OCI-LY7 (cell line): ENCODE measurements at regions not wholly inside any gene's neighbourhood (a gene's known extent, or its start where the extent isn't known, plus 50 kb on each side); places are given as distances from the start of the nearest gene placed in this dataset.

Experiments used
- BruUV-seq: library from RNA; stranded (reverse); fragments of 400-500 nt; replicated peaks from 2 replicates; lab custom pipeline; 2021; lab: Mats Ljungman, UMichigan
- CTCF ChIA-PET: fragments of 300-600 bp; sonication (Branson Sonifier 250); formaldehyde crosslinking; loops from one replicate; lab custom pipeline; 2022; ENCODE audit warnings: antibody characterized with exemption; ENCODE audit not compliant: unreplicated experiment; lab: Charles Lee
- POLR2A ChIA-PET: fragments of 300-600 bp; sonication (Branson Sonifier 250); formaldehyde crosslinking; loops from one replicate; lab custom pipeline; 2022; ENCODE audit warnings: antibody characterized with exemption; lab: Charles Lee
- DNase-seq: peaks from one replicate; pipeline ENCODE4 v3.0.0-alpha.2; 2015; ENCODE audit warnings: low spot score
- H2AFZ ChIP-seq: fragments of 200-600 bp; sonication (generic), shearing (Covaris generic); 2 replicates; pipeline ENCODE4 v1.6.1; 2014; ENCODE audit warnings: mild to moderate bottlenecking, antibody characterized with exemption, low read length, moderate library complexity
- H3K27ac ChIP-seq: fragments of 200-600 bp; sonication (generic); 2 replicates; pipeline ENCODE4 v1.5.1; 2014; ENCODE audit warnings: mixed run types, low read depth, mild to moderate bottlenecking, moderate library complexity, low read length, inconsistent platforms; ENCODE audit not compliant: poor library complexity, severe bottlenecking
- H3K36me3 ChIP-seq: fragments of 200-600 bp; sonication (generic); 2 replicates; pipeline ENCODE4 v1.6.1; 2014; ENCODE audit warnings: mild to moderate bottlenecking, antibody characterized with exemption, low read length, moderate library complexity, mixed read lengths; ENCODE audit not compliant: insufficient read depth
- H3K4me1 ChIP-seq: fragments of 200-600 bp; sonication (generic); 2 replicates; pipeline ENCODE4 v1.5.1; 2014; ENCODE audit warnings: mild to moderate bottlenecking, low read length; ENCODE audit not compliant: insufficient read depth, poor library complexity, severe bottlenecking
- H3K4me2 ChIP-seq: fragments of 200-600 bp; sonication (generic); 2 replicates; pipeline ENCODE4 v1.6.1; 2014; ENCODE audit warnings: mild to moderate bottlenecking, low read length
- H3K4me3 ChIP-seq: fragments of 200-600 bp; sonication (generic); 2 replicates; pipeline ENCODE4 v1.5.1; 2014; ENCODE audit warnings: mild to moderate bottlenecking, low read depth, low read length; ENCODE audit not compliant: poor library complexity, severe bottlenecking
- H3K79me2 ChIP-seq: fragments of 200-600 bp; sonication (generic); 2 replicates; pipeline ENCODE4 v1.6.1; 2016; ENCODE audit warnings: low read depth, mild to moderate bottlenecking, low read length, moderate library complexity, mixed read lengths; ENCODE audit not compliant: insufficient read depth
- H3K9me2 ChIP-seq: fragments of 200-600 bp; sonication (generic); 2 replicates; pipeline ENCODE4 v1.6.1; 2016; ENCODE audit warnings: mild to moderate bottlenecking, low read length, mixed read lengths; ENCODE audit not compliant: insufficient read depth
- H3K9me3 ChIP-seq: fragments of 200-600 bp; sonication (generic); 2 replicates; pipeline ENCODE4 v1.6.1; 2014; ENCODE audit warnings: mild to moderate bottlenecking, mixed run types, low read length, mixed read lengths
- H4K20me1 ChIP-seq: fragments of 200-600 bp; sonication (generic); 2 replicates; pipeline ENCODE4 v1.6.1; 2014; ENCODE audit warnings: mild to moderate bottlenecking, antibody characterized with exemption, low read length, moderate library complexity, mixed read lengths; ENCODE audit not compliant: insufficient read depth
- EZH2phosphoT487 ChIP-seq: fragments of 200-600 bp; sonication (generic); IDR thresholded peaks from 2 replicates; pipeline ENCODE4 v1.6.1; 2018; ENCODE audit warnings: low read depth, borderline replicate concordance, mild to moderate bottlenecking, mixed run types, antibody characterized with exemption, low read length, moderate library complexity, mixed read lengths
- intact Hi-C: fragments of 100-400 bp; cut with micrococcal nuclease; formaldehyde crosslinking; loops from one replicate; pipeline ENCODE4 v1.10.0; 2022; ENCODE audit not compliant: unreplicated experiment
- TF ChIP-seq, protein P1 (sequence below): fragments of 200-600 bp; sonication (generic); conservative IDR thresholded peaks from 2 replicates; pipeline ENCODE4 v1.5.1; 2014; ENCODE audit warnings: mild to moderate bottlenecking, antibody characterized with exemption, low read length, moderate library complexity, mixed read lengths

DNA sequence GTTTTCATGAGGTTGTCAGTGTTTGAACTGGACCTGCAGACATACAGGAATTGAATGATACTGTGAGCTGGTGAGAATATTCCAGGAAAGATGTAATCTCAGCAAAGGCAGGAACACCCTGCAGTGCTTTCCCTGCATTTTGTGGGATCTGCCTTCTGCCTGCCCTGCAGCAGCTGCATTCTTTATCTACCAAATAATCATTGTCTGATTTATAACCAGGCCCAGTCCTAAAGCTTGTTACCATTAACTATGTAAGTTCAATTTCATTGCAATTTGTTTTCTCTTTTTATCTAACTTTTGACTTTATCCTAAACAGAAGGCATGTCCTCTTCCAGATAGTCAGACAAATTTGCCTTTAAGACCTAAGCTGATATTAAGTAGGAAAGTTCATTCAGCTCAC, 99.8 kb upstream of the NOCT start:
- DNase-seq, result no peak
- Histone ChIP-seq H3K36me3 (no peaks in the 10 kb centered on the region), H3K4me1 (no peaks in the 10 kb centered on the region), H3K4me3 (no peak overlapping the region), H2AFZ (no peak overlapping the region), H4K20me1 (no peaks in the 10 kb centered on the region), H3K79me2 (no peaks in the 10 kb centered on the region), H3K9me3 (no peaks in the 10 kb centered on the region), H3K27ac (no peak overlapping the region), H3K9me2 (no peaks in the 10 kb centered on the region), H3K4me2 (no peak overlapping the region)
- no TSS peak for BruUV-seq
- TF ChIP-seq, protein P1, sequence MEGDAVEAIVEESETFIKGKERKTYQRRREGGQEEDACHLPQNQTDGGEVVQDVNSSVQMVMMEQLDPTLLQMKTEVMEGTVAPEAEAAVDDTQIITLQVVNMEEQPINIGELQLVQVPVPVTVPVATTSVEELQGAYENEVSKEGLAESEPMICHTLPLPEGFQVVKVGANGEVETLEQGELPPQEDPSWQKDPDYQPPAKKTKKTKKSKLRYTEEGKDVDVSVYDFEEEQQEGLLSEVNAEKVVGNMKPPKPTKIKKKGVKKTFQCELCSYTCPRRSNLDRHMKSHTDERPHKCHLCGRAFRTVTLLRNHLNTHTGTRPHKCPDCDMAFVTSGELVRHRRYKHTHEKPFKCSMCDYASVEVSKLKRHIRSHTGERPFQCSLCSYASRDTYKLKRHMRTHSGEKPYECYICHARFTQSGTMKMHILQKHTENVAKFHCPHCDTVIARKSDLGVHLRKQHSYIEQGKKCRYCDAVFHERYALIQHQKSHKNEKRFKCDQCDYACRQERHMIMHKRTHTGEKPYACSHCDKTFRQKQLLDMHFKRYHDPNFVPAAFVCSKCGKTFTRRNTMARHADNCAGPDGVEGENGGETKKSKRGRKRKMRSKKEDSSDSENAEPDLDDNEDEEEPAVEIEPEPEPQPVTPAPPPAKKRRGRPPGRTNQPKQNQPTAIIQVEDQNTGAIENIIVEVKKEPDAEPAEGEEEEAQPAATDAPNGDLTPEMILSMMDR, result no peak
- TF ChIP-seq EZH2phosphoT487, result no peak
- ChIA-PET CTCF (no interaction called here), POLR2A (interaction anchor here (1.0 kb wide), 2 partner anchors 9 to 22 kb away, joined by 4 to 5 read pairs; no protein-coding TSS in a partner anchor)
- intact Hi-C loops, result no loop called here

DNA sequence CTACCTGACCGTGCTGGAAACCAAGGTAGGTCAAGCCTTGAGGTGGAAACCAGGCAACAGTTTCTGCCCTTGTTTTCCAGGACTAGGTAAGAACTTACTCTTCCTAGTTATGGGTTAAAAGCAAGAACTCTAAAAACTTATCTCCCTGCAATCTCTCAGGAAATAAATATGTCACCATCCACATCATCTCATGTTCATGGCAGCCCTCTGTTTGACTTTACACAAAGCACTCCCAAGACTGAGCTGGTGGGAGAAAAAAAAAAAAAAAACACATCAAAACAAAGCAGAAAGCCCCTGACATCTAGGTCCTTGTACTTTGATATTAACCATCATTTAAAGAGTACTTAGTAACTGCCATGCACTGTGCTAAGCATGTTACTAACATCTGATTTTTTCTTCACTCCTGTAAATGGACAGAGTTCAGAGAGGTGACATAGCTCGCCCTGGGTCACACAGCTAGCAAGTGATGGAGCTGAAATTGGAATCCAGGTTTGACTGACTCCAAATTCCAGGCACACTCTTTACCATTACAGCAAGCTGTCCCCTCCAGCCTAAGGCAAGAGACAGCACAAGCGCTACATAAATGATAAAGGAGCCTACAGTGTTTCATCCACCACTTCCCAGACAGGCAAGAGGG, 102.8 kb upstream of the NOCT start:
- Histone ChIP-seq H3K4me1 (no peaks in the 10 kb centered on the region), H3K36me3 (no peaks in the 10 kb centered on the region), H4K20me1 (no peaks in the 10 kb centered on the region), H3K9me3 (no peaks in the 10 kb centered on the region), H3K4me2 (no peak overlapping the region), H3K4me3 (no peak overlapping the region), H2AFZ (no peak overlapping the region), H3K79me2 (no peaks in the 10 kb centered on the region), H3K27ac (no peak overlapping the region), H3K9me2 (no peaks in the 10 kb centered on the region)
- intact Hi-C loops, result no loop called here
- ChIA-PET CTCF (no interaction called here), POLR2A (no interaction called here)
- DNase-seq, result no peak
- no TSS peak for BruUV-seq
- TF ChIP-seq EZH2phosphoT487, result no peak
- TF ChIP-seq, protein P1, result no peak

DNA sequence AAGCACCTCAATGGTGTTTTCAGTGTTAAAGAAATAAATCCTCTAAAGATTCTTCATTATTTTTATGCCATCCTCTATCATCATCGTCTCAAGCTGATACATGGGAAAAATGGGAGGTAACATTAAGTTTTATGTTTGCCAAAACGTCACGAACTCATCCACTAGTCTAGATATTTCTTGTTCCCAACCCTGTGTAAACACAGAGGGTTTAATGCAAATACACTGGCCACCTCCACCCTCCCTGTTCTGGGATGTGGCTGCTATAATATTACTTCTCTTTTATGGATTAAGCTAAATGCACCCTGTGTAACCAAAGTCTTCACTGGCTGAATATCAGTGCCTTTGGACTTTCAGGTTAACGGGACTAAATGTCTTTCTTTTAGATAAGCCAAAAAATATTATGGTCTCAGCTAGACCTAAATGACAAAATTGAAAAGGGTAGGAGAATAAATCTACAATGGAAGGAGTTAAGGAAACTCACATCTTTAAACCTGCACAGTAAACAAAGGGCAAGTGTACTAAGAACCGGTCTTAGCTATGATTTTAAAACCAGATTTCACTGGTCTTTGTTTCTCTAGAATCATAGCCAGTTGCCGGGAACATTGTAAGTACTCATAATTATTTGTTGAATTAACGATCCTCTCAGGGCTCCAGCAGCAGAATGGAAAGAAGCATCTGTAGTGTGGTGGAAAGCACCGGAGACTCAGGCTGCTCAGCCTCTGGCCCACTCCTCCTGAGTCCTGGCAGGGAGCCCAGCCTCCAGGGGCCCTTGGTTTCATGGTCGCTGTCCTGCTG, 103.5 kb upstream of the NOCT start:
- no peak for TF ChIP-seq EZH2phosphoT487
- TF ChIP-seq, protein P1, result no peak
- no peaks in the 10 kb centered on the region for H3K4me1 ChIP-seq
- no TSS peak for BruUV-seq

More for the DNA sequence above, 103.5 kb upstream of the NOCT start:
- Histone ChIP-seq H4K20me1 (no peaks in the 10 kb centered on the region), H2AFZ (no peak overlapping the region), H3K4me3 (no peak overlapping the region), H3K9me2 (no peaks in the 10 kb centered on the region), H3K9me3 (no peaks in the 10 kb centered on the region), H3K36me3 (no peaks in the 10 kb centered on the region), H3K4me2 (no peak overlapping the region), H3K27ac (no peak overlapping the region), H3K79me2 (no peaks in the 10 kb centered on the region)
- DNase-seq, result no peak
- intact Hi-C loops, result no loop called here
- ChIA-PET POLR2A (interaction anchor here (0.6 to 0.7 kb wide), 2 partner anchors 373 to 825 kb away, joined by 3 read pairs; no protein-coding TSS in a partner anchor), CTCF (no interaction called here)
